NCI-H1105 (cell line): ENCODE measurements at regions not wholly inside any gene's neighbourhood (a gene's known extent, or its start where the extent isn't known, plus 50 kb on each side); places are given as distances from the start of the nearest gene placed in this dataset.
"Not testable (repeated sequence)": the region's sequence is repeated elsewhere in the genome, so short reads cannot be mapped to it uniquely, and the experiment has no call there.

ENCODE experiments used
- DNase-seq: peaks from one replicate; lab custom pipeline; 2025; lab: John Stamatoyannopoulos, UW

DNA sequence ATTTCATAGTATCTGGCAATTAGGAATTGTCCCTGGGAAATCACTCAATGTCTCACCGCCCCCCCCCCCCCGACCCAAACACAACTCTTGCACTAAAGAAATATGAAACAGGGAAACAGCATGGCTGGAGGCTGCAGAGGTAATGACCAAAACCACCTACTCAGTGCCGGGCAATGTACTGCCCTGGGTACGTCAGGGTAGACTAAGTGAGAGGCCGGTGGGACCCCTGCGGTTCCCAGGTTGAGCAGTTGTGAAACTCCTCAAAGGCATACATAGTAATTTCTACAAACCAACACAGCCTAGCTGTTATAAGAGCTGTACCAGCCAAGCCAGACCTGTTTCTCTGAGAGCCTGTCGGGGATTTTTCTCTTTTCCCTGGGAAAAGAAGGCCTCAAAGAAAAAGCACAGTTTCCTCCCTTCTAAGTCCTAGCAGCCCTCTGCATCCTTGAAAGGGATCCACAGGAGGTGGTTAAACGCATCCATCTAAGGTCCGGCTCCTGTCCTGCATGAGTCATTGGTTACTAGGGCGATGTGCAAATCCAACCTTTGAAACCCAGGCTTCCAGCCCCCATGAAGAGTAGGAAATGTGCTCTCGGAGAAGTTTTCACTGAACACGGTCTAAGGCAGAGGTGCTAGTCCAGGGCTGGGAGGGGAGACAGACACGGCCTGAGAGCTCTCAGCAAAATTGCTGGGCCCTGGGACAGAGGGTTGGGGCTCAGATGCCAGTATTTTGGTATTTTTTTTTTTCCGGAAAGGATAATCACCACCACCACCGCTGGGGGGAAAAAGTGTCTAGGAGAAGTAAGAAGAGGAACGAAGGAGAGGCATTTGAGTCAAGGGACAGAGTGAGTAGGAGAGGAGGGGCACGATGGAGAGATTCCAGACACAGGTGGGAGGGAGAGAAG, 172.8 kb downstream of the ATP6V0E2 start:
- not testable (repeated sequence) for DNase-seq

DNA sequence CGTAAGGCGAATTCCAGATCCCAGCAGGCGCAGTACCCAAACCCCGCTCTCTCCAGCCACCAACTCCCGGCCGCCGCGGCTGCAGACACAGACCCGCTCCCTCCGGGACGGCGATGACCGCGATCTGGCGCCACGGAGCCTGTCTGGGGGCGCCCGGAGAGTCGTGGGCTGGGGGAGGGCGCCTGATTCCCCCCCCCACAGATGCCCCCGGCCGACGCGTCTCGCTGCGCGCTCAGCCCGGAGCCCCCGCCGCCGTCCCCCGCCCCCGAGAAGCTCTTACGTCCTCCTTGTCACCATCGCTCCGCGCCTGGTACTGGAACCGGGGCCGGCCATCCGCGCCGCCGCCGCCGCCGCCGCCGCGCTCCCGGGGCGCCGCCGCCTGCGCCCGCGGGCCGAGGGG, 173.6 kb downstream of the ATP6V0E2 start:
- not testable (repeated sequence) for DNase-seq

GRCh38 chr7:150047772-150048171, 174.0 kb downstream of the ATP6V0E2 start:
- not testable (repeated sequence) for DNase-seq

DNA sequence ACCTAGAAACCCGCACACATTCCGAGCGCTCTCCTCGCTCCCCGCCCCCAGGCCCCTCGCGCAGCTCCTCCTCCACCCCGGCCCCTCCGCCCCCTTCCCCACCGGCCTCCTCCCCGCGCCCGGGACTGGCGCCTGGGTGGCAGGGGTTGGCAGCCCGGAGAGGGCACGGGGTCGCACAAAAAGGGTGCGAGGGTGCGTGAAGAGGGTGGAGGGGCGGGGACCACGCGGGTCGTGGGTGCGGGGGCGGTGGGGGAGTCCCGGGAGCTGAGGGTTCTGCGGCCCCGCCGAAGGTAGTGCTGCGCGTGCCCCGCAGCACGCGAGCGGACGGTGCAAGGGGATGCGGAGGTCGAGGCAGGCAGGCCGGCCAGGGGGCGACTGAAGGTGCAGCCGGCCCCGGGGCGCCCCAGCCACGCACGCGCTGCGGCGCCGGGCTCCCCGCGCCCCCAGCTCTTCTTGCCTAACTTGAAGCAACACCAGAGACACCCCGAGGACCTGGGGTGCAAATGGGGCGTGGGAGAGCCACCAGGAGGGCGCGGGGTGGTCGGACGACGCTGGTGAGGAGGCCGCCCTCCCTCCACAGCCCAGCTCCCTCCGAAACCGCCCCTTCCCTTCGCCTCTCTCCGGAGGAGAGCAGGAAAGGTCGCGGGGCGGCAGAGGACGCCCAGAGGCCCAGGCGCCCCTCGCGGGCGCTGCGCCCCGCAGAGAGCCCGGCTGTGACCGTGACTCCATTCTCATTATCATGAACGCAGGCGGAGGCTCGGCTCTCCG, 174.7 kb downstream of the ATP6V0E2 start:
- DNase-seq, result not testable (repeated sequence)

GRCh38 chr7:150049012-150049655, 175.4 kb downstream of the ATP6V0E2 start:
- DNase-seq, result peak; percentile 93

DNA sequence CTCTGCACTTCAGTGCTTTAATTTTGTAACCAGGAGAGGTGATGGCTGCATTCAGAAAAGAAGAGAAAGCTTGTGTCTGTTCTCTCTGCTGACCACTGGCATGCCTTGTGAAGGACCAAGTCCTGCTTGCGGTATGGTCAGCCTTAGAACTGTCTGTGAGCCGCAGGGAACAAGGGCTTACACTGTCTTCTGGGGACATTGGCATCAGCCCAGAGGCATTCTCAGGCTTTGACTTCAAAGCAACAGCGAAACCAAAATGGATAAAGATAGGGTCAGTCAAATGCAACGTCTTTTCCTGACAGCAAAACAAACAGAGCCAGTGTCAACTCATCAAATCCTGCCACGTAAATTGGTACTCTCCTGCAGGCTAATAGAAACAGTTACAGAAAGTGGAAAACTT, 179.6 kb downstream of the ATP6V0E2 start:
- DNase-seq, result not testable (repeated sequence)

GRCh38 chr7:150054242-150054641, 180.5 kb downstream of the ATP6V0E2 start:
- DNase-seq, result not testable (repeated sequence)

DNA sequence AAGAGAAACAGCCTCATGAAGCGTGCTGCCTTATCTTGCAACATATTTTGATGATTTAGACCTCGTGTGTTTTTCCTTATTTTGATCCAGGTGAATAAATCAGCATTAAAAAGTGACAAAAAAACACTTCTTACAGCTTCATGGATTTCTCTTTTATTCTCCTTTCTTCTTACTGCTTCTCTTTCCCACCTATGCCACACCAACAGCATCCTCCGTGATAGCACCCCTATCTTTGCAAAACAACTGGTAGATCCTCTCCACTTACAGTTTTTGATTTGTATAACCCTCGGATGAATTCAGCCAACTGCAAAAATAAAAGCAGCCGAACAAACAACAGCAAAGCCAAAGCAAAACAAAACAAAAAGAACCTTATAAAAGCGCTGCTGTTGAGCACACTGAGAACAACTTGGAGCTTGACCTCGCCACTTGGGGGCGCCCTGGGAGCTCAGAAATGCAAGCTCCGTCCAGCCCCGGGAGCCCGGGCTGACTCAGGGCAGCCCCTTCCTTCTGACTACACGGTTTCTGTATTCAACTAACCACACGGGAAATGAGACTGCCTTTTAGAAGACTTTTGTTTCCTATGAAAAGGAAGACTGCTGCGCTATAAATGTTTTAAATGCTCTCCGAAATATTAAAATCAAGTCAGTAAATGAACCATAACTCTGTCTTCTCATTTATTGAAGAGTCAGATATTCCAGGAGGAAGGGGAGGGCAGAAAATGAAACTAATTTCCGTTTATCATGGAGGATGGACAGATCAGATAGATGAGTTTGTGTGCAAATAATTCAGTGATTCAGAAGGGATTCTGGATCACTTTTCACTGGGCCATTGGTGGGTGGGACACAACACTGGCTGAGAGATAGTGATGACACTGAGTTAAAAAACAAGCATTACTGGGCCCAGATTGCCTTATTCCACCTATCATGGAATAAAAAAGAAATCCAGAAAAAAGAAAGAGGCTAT, 186.8 kb downstream of the ATP6V0E2 start:
- DNase-seq, result not testable (repeated sequence)

DNA sequence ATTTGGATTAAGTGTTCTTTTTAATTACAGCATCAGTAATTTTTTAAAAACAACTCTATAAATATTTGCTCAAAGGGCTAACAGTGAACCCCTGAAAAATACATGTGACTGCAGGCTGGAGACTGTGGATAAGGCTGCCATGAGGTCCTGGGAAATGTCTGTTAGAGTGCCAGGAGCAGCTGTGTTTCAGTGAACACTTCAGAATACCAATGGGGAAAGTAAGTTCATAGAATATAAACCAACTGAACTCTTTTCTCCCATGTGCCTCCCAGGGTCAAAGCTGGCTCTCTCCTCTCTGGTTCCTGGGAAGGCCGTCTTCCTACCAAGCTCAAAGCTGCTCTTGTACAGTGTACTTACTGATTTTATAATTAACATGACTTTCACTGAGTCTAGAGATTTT, 189.4 kb downstream of the ATP6V0E2 start:
- DNase-seq, result not testable (repeated sequence)

- DNase-seq, result not testable (repeated sequence)
These were observed 196.0 kb downstream of the ATP6V0E2 start for GRCh38 chr7:150069555-150070313.

GRCh38 chr7:150077543-150077942, 203.8 kb downstream of the ATP6V0E2 start:
- not testable (repeated sequence) for DNase-seq

DNA sequence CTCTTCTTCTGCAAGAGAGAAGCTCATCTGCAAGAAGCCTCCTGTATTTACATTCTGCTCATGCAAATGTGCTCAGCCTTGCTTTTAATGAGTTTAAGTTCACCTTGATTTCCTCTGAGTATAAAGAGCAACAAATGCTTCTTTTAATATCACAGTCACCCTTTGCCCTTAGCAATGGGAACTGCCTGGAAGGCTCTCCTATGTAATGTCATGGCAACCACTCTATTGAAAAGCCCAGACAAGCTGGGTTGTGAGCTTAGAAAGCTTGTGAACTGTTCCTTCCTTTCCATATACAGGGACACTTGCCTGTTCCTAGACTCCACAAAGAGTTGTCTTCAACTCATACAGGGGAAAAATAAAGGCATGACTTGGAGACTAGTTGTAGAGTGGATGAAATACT, 208.1 kb downstream of the ATP6V0E2 start:
- DNase-seq, result not testable (repeated sequence)

DNA sequence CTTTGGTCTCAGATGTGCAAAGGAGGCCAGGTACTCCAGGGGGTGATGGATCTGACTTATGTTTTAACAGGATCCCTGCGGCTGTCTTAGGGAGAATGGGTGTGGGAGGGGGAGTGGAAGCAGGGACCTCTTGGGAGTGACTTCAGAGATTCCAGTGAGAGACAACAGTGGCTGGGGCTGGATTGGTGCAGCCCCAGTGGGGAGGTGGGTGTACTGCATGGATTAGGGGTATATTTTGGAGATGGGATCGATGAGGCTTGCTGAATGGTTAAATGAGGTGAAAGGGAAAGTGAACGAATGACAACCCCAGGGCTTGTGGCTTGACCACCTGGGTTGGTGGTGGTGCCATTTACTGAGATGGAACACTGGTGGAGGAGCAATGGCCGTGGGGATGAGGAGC, 211.0 kb downstream of the ATP6V0E2 start:
- DNase-seq, result not testable (repeated sequence)

DNA sequence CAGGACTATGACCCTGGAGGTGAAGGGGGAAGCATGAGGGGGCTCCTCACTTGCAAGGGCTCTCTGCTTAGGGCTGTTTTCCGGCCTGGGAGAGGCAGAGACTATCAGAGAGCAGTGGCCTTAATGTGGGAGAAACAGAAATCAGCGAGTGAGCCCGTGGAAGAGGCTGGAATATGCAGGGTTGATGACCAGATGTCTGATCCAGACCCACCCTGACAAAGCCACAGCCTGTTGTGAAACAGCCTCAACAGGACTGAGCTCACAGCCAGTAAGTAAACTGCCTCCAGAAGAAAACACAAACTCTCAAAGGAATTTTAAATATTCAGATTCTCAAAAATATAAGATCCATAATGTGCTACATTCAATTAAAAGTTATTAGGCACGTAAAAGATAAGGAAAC, 213.7 kb downstream of the ATP6V0E2 start:
- DNase-seq, result not testable (repeated sequence)

DNA sequence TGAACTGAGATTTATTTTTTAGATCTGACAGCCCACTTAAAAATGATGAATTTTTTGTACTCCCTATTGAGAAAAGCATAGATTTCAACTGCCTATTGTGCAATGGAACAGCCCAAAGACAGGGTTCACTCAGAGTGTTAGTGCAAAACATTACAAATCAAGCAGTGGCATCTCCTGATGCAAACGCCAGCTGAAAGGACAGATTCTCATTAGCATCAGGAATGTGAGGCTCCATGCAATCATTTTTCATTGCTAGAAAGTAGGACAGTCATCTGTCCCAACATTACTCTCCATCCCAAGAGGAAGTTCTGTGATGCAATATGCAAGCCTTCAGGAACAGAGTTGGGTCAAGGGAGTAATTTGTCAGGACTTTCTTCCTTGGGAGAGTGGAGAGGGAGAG, 215.4 kb downstream of the ATP6V0E2 start:
- DNase-seq, result not testable (repeated sequence)

DNA sequence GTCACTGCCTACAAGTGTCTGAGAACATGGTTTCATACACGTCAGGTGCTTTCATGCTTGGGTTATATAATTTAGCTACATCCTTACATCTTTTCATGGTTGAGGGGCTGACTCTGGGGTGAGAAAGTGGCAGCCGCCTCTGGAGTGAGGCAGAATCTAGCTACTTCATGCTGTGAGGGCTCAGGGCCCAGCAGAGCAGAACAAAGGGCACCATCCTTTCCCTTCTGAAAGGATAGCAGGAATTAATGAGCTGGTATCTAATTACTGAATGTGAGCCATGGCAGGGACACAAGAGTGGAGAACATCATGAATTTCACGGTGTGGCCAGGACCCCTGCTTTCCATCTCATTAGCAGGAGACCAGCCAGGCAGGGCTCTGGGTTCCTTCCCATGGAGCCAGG, 217.0 kb downstream of the ATP6V0E2 start:
- DNase-seq, result not testable (repeated sequence)

DNA sequence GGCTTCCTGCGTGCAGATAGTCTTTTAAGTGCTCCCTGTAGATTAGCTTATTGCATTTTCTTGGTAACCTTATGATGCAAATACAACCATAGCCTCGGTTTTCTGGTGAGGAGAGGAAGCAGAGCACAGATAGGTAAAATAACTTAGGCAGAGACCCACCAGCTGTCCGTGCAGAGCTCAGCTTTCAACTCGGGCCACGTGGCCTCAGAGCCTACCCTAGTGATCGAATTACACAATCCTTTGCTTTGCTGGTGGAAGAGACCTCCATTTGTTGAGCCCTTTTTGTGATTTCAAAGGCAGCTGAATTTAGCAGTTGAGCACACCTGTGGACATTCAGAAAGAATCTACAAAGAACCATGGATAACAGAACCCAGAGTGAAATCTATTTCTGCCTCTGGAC, 220.1 kb downstream of the ATP6V0E2 start:
- not testable (repeated sequence) for DNase-seq

DNA sequence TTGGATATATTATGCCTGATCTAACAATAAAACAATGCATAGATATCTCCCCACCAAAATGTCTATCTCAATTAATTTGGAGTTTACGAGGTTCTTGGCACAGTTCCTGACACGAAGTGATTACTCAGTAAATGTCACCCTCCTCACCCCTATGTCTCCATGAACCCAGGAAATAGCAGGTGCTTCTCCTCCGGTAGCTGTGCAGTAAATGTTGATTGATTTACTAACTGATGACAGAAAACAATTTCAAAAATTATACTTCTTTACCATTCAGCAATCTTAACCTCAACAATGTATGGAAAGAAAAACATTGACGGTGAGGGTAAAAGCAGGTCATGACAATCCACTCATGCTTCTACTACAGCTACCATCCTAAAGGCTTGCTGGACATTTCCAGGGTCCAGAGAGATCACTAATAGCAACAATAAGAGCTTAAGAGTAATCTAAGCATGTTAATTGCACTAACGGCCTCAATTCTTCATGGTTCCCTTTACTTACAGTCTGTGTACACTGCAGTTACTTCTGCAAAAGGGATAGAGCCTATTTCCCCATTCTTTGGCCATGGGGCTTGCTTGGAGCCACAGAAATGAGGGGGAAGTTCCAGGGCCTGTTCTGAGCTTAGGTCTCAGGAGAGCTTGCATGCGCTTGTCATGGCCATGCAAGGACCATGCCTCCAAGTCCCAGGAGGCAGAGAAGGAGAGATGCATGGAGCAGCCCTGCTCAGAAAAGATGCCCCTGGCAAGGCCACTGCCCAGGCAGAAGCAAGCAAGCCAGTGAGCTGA, 222.6 kb downstream of the ATP6V0E2 start:
- DNase-seq, result not testable (repeated sequence)

- not testable (repeated sequence) for DNase-seq
These were observed 224.6 kb upstream of the LRRC61 start for GRCh38 chr7:150098592-150098991.

DNA sequence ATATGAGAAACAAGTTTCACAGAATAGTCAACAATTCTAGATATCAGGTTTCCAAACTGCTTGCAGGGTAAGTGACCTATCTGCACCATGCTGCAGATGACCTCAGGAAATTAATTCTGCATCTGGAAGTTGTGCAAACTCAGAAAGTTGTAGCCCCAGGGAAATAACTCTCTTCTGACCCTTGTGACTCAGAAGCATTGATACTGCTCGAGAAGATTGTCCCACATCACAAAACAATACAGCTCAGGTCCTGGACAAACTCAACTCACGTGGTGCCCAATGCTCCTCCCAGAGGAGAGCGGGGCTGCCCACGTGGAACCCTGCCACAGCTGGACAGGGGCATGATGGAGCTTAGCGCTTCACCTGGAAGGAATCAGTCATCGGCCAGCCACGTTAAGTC, 221.9 kb upstream of the LRRC61 start:
- not testable (repeated sequence) for DNase-seq
